IPS DF 4.7 (cell line): ENCODE measurements at regions not wholly inside any gene's neighbourhood (a gene's known extent, or its start where the extent isn't known, plus 50 kb on each side); places are given as distances from the start of the nearest gene placed in this dataset.
"Not testable (repeated sequence)": the region's sequence is repeated elsewhere in the genome, so short reads cannot be mapped to it uniquely, and the experiment has no call there.

Source experiments
- DNase-seq: peaks from one replicate; pipeline ENCODE4 v3.0.0-alpha.2; 2013; ENCODE audit warnings: low spot score; ENCODE audit errors: extremely low read depth

DNA sequence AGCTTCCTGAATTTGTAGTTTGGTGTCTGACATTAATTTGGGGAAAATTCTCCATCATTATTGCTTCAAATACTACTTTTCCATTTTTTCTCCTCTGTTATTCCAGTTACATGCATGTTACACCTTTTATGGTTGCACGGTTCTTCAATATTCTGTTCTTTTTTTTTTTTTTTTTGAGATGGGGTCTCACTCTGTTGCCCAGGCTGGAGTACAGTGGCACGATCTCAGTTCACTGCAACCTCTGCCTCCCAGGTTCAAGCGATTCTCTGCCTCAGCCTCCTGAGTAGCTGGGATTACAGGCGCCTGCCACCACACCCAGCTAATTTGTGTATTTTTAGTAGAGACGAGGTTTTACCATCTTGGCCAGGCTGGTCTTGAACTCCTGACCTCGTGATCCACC, 109.4 kb upstream of the XIST start:
- not testable (repeated sequence) for DNase-seq

DNA sequence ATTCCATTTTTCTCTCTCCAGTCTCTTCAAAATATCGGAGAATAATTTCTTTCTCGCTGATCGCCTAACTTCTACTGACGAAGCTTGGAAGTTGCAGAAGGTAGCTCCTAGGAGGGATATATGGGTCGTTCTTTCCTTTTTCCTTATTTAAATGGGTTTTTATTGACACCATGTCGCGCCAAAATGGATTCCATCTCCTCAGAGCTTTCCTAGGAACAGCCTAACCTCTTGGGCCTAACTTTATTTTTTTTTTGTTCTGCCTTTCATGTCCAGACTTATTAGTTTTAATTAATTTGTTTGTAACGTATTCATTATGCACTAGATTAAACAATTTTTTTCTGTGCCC, 92.0 kb upstream of the XIST start:
- no peak for DNase-seq

DNA sequence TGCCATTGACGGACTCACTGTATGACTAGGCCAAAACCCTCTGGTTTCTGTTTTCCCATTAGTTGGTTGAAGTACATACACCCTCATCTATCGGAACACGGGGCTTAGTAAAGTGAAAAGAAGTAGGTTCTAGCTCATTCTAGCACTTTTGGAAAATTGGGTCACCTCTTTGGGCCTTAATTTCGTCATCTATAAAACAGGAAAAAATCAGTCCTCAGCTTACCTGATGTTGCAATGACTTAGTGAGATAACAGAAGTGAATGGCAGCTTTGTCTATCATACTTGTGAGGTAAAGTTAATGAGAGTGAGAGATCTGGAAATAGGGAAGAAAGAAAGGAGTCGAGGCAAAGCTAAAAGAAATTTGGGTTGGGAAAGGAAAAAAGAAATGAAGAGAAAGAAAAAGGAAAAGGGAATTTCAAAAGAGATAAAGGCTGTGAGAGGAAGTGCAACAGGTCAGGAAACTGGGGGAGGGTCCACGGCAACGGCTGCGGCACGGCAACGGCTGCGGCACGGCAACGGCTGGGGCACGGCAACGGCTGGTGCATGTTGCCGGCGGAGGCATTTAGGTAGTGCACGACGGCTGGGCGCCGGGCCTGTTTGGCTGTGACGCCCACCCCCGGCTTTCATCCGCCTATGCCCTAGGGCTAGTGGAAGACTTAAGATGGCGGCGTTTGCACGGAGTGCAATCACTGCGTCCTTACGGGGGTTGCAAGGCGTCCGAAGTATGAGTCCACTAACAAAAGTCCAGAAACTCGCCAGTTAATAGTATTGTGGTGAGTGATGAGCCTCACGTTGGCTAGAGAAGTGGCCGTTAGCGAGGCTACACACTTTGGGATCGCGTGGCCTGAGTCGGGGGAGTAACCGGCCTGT, 91.4 kb upstream of the XIST start:
- DNase-seq, result peak; percentile 16

DNA sequence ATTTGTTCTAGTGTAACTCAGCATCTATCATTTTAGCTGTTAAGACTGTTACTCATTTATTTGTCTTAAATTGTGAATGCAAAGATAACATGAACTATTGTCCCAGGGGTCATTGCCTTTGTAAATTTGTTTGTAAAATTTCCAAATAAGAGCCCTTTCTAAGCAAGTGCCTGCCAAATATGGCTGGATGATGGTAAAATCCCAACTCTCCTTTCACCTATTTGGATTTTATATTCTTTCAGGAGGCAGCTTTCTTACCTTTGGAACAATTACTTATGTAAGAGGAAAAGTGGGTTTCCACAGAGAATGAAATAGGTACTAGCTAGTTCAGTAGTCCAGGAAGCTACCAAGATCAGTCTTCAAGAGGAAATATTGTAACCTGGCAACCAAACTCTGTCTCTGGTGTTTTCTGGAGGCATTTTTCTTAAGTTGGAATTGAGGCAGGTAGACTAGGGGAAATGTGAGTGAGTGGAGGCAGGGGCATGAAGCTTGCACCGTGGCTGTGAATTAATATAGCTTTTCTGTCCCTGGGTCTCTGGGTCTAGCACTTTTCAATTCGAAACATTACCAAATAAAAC, 88.5 kb upstream of the XIST start:
- DNase-seq, result no peak

DNA sequence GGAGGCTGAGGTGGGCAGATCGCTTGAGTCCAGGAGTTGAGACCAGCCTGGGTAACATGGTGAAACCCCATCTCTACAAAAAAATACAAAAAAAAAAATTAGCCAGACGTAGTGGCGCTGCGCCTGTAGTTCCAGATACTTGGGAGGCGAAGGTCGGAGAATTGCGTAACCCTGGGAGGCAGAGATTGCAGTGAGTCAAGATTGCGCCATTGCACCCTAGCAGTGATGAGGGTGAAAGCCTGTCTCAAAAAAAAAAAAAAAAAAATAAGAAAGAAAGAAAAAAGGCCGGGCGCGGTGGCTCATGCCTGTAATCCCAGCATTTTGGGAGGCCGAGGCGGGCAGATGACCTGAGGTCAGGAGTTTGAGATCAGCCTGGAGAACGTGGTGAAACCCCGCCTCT, 85.3 kb upstream of the XIST start:
- not testable (repeated sequence) for DNase-seq

DNA sequence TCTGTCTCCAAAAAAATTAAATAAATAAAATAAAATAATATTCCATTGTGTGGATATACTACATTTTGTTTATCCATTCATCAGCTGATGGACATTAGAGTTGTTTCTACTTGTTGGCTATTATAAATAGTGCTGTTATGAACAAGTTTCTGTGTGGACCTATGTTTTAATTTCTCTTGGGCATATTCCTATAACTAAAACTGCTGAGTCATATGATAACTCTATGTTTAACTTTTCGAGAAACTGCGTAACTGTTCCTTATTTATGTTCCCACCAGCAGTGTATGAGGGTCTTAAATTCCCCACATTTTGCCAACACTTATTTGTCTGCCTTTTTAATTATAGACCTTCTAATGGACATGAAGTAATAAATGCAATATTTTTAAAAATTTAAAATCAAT, 80.0 kb upstream of the XIST start:
- no peak for DNase-seq

DNA sequence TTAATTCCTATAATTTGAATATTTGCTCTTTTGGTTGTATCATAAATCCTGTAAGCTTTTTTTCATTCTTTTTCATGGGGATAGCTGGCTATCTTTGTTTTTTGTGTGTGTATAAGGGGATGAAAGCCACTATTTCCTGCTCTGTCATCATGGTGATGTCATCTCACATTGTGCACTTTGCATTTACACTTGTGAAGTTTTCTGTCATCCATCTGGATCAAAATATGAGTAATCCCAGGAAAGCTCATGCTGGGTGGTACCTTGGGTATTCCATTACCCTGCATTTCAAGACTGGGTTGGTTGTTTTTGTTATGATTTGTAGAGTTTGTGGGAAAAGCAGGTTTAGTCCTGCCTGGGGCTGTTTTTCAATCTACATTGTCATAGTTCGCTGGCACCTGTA, 77.8 kb upstream of the XIST start:
- DNase-seq, result no peak

DNA sequence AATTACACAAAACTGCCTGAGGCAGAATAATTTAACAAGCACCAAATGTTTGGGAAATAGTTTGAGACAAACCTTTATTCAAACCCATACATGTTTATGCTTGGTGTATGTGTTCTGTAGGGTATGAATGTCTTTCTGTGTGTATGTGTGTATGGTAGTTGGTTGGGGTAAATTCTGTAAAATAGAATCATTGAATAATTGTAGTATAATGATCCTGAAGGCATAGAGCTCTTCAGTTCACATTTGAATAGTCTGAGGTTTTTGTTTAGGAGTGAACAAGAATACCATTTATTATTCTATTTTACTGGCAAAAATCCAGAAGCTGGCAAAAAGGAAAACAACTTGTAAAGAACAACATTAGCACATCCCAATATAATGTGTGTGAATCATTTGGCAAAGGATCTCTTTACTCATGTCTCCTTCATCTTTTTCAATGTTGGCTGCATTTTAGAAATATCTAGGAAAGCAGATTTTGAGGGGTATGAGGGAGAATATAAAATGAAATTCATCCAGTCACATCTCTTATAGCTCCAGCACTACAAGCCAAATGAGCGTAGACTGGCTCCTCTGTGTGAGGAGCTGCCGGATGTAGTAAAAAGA, 70.4 kb upstream of the XIST start:
- no peak for DNase-seq

DNA sequence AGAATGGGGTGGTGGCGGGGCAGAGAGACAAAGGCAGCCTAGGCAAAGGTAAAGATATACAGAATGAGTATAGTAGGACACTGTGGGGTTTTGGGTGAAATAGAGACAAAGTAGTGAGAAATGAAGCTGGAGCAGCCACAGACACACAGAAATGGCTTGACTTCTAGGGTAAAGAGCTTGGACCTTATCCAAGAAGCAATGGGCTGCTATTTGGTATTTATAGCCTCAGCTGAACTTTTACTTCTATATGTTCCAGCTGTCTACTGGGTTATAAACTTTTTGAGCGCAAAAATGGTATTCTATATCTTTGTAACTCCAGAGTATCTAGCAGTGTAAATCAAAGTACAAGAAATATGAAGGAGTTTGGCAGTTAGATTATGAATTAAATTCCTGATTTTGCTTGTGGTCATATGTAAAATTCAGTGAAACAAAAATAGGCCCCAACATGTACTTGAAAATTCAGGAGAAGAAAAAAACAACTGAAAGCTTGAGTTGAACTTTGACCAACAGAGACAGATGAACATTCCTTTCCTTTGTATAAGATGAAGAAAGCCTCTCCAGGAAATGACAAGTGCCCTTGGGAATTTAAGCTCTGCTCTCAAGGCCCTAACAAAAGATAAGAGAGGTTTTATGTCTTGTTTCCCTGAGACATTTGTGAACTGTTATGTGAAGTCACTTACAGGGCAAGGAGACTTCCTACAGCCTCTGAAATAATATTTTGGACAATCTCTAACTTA, 64.6 kb upstream of the XIST start:
- no peak for DNase-seq

DNA sequence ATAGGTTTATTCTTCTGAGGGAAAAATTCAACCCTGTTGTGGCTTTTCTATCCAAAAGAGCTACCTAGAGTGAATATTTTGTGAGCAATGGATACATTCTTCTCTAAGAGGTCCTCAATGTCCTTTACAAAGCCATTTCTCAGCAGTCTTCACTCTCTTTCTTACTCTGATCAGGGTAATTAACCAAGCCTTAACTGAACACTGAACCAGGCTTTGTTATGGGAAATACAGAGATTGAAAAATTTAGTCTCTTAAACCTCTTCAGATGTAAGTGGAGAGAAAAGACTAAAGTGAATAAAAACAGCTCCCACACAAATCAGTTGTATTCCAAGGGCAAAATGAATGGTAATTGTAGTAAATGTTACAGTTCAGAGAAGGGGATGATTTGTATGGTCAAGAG, 64.0 kb upstream of the XIST start:
- DNase-seq, result no peak

DNA sequence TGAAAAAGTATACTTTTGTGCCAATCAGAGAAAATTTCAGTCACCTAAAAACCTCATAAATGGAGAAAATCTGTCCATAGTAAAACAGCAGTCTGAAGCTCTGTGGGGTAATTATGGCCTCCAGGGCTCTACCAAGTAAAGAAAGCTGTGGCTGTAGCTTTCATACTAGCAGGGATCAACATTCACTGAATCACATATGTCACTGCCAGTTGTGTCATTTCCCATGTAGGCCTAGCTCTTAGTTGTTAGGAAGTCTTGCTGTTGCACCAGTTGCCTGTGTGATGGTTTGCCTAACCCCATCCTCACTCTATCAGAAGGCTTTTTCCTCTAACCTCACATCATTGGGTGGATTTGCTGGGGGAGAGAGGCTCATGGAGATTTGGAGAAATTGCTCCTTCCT, 62.3 kb upstream of the XIST start:
- not testable (repeated sequence) for DNase-seq

DNA sequence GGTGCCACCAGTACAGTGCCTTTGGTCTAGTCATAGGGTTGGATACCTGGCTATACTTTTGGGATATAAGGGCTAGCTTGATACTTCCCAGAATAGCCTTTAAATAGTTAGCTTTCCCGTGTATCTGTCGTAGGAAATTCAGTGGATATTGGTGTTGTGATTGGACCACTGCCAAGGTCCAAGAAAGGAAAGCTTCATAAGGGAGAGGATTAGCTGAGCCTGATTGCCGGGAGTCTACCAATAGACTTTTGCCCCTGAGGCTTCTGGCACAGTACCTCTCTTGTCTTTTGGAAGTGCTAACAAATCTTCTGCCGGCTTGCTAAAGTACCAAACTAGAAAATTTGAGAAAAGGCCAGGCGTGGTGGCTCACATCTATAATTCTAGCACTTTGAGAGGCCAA, 61.1 kb upstream of the XIST start:
- no peak for DNase-seq

DNA sequence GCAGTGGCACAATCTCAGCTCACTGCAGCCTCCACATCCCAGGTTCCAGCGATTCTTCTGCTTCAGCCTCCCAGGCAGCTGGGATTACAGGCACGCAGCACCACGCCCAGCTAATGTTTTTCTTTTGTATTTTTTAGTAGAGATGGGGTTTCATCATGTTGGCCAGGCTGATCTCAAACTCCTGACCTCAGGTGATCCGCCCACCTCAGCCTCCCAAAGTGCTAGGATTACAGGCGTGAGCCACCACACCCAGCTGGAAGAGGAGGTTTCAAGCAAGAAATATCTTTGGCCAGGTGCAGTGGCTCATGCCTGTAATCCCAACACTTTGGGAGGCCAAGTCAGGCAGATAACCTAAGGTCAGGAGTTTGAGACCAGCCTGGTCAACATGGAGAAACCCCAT, 59.4 kb upstream of the XIST start:
- not testable (repeated sequence) for DNase-seq

DNA sequence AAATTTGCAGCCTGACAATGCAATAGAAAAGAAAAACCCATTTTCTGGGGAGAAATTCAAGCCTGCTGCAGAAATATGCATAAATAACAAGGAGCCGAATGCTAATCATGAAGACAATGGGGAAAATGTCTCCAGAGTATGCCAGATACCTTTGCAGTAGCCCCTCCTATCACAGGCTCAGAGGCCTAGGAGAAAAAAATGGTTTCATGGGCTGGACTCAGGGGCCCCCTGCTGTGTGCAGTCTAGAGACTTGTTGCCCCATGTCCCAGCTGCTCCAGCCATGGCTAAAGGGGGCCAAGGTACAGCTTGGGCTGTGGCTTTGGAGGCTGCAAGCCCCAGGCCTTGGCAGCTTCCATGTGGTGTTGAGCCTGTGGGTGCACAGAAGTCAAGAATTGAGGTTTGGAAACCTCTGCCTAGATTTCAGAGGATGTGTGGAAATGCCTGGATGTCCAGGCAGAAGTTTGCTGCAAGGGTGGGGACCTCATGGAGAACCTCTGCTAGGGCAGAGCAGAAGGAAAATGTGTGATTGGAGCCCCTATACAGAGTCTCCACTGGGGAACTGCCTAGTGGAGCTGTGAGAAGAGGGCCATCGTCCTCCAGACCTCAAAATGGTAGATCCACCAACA, 53.3 kb upstream of the XIST start:
- DNase-seq, result not testable (repeated sequence)

DNA sequence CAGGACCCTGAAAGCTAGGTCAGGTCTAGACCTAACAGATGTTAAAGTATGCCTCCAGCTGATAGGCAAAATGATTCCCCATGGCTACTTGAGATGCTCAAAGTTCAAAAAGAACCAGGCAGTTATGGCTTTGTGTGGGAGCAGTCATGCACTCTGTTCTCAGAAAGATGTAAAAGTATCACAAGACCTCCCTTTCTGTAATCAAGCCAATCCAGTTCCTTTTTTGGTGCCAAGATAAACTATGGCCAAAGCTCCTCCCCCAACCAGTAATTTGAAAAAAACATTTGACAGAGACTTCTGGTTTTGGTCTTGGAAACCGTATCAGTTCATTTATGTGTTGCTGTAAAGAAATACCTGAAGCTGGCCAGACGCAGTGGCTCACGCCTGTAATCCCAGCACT, 51.4 kb upstream of the XIST start:
- DNase-seq, result no peak
